GM11168 (cell line): ENCODE measurements at regions not wholly inside any gene's neighbourhood (a gene's known extent, or its start where the extent isn't known, plus 50 kb on each side); places are given as distances from the start of the nearest gene placed in this dataset.

Experiments
- in situ Hi-C: fragments of 300-500 bp; cut with MboI; formaldehyde crosslinking; loops from one replicate; pipeline ENCODE4 v1.12.0; 2022; ENCODE audit warnings: low sequenced_read_pairs; ENCODE audit not compliant: unreplicated experiment

- in situ Hi-C loops = no loop called here
Measured at GRCh38 chr2:221657806-221658205, 85.7 kb upstream of the EPHA4 start.

GRCh38 chr2:221655300-221655699, 83.2 kb upstream of the EPHA4 start:
- in situ Hi-C loops = no loop called here

GRCh38 chr2:221653182-221653581, 81.1 kb upstream of the EPHA4 start:
- in situ Hi-C loops = no loop called here

GRCh38 chr2:221649051-221649775, 77.1 kb upstream of the EPHA4 start:
- in situ Hi-C loops = no loop called here

GRCh38 chr2:221642447-221642846, 70.3 kb upstream of the EPHA4 start:
- in situ Hi-C loops = no loop called here

- in situ Hi-C loops = no loop called here
Measured at GRCh38 chr2:221641181-221641871, 69.2 kb upstream of the EPHA4 start.

- in situ Hi-C loops = no loop called here
Measured at GRCh38 chr2:221640686-221641085, 68.6 kb upstream of the EPHA4 start.

GRCh38 chr2:221637851-221638250, 65.7 kb upstream of the EPHA4 start:
- in situ Hi-C loops = no loop called here

- in situ Hi-C loops = no loop called here
Measured at GRCh38 chr2:221635949-221636348, 63.8 kb upstream of the EPHA4 start.

GRCh38 chr2:221629468-221629867, 57.4 kb upstream of the EPHA4 start:
- in situ Hi-C loops = no loop called here

GRCh38 chr2:221624475-221624874, 52.4 kb upstream of the EPHA4 start:
- in situ Hi-C loops = no loop called here
